Fibroblast of pulmonary artery (primary cell): ENCODE measurements at regions not wholly inside any gene's neighbourhood (a gene's known extent, or its start where the extent isn't known, plus 50 kb on each side); places are given as distances from the start of the nearest gene placed in this dataset.
"Not testable (repeated sequence)": the region's sequence is repeated elsewhere in the genome, so short reads cannot be mapped to it uniquely, and the experiment has no call there.

Experiments used
- DNase-seq: peaks from one replicate; pipeline ENCODE4 v3.0.0-alpha.2; 2010; ENCODE audit warnings: low read depth
- H3K4me3 ChIP-seq: replicated peaks from 2 replicates; pipeline ENCODE4 v1.5.1; 2011; ENCODE audit warnings: low read depth, mild to moderate bottlenecking, control low read depth, low read length, moderate library complexity
- CTCF ChIP-seq: IDR thresholded peaks from 2 replicates; pipeline ENCODE4 v1.5.1; 2011; ENCODE audit warnings: mild to moderate bottlenecking, control low read depth, low read length, inconsistent platforms; ENCODE audit errors: missing control alignments

GRCh38 chr11:71165771-71166170 is 86.6 kb downstream of the SHANK2 start:
- TF ChIP-seq CTCF: no peak
- no peak overlapping the region for H3K4me3 ChIP-seq
- no peak for DNase-seq

- no peak overlapping the region for H3K4me3 ChIP-seq
- no peak for TF ChIP-seq CTCF
- no peak for DNase-seq
Observed at GRCh38 chr11:71164621-71165020, 87.8 kb downstream of the SHANK2 start.

- no peak overlapping the region for H3K4me3 ChIP-seq
- TF ChIP-seq CTCF: no peak
- no peak for DNase-seq
Observed at GRCh38 chr11:71164186-71164585, 88.2 kb downstream of the SHANK2 start.

GRCh38 chr11:71163371-71163770 is 89.0 kb downstream of the SHANK2 start:
- no peak for DNase-seq
- TF ChIP-seq CTCF: no peak
- H3K4me3 ChIP-seq: no peak overlapping the region

GRCh38 chr11:71158936-71159335 is 93.4 kb downstream of the SHANK2 start:
- no peak overlapping the region for H3K4me3 ChIP-seq
- TF ChIP-seq CTCF: no peak
- DNase-seq: no peak

- DNase-seq: not testable (repeated sequence)
Observed at GRCh38 chr11:71157676-71158075, 94.7 kb downstream of the SHANK2 start.

GRCh38 chr11:71156301-71156700 is 96.1 kb downstream of the SHANK2 start:
- no peak for DNase-seq
- TF ChIP-seq CTCF: no peak
- H3K4me3 ChIP-seq: no peak overlapping the region

More at GRCh38 chr11:71157676-71158075, 94.7 kb downstream of the SHANK2 start:
- not testable (repeated sequence) for H3K4me3 ChIP-seq

- H3K4me3 ChIP-seq: no peak overlapping the region
- no peak for DNase-seq
- TF ChIP-seq CTCF: no peak
Observed at GRCh38 chr11:71155846-71156245, 96.5 kb downstream of the SHANK2 start.
